ENCODE measurements at regions not wholly inside any gene's neighbourhood (a gene's known extent, or its start where the extent isn't known, plus 50 kb on each side); places are given as distances from the start of the nearest gene placed in this dataset.

GRCh38 chr4:104969394-104970082 is 177.1 kb upstream of the TET2 start:
- H3K4me1 ChIP-seq (ENCODE audit: control insufficient read depth in 1 of 2, insufficient read depth in 2 of 2, low read length in 2 of 2): peaks cover 4 to 6% of the 10 kb centered on the region in 2 donors
- H3K27me3 ChIP-seq (ENCODE audit: control insufficient read depth in 1 of 2, insufficient read depth in 2 of 2, low read length in 2 of 2): no peaks in the 10 kb centered on the region
- no peaks in the 10 kb centered on the region for H3K36me3 ChIP-seq (ENCODE audit: control insufficient read depth in 1 of 2, insufficient read depth in 2 of 2, low read length in 2 of 2)
- no peaks in the 10 kb centered on the region for H3K9me3 ChIP-seq (ENCODE audit: control insufficient read depth in 1 of 2, low read length in 2 of 2)
- no peak overlapping the region for H3K9ac ChIP-seq (ENCODE audit: low read depth in 1 of 2, low read length in 2 of 2)
- H3K4me3 ChIP-seq (ENCODE audit: low read depth in 1 of 2, low read length in 2 of 2): no peak overlapping the region
- no peak overlapping the region for H3K27ac ChIP-seq (ENCODE audit: low read depth, low read length)

GRCh38 chr4:104971462-104971861 is 175.2 kb upstream of the TET2 start:
- no peak overlapping the region for H3K9ac ChIP-seq (ENCODE audit: low read depth in 1 of 2, low read length in 2 of 2)
- H3K27ac ChIP-seq (ENCODE audit: low read depth, low read length): no peak overlapping the region
- no peaks in the 10 kb centered on the region for H3K27me3 ChIP-seq (ENCODE audit: control insufficient read depth in 1 of 2, insufficient read depth in 2 of 2, low read length in 2 of 2)
- H3K4me3 ChIP-seq (ENCODE audit: low read depth in 1 of 2, low read length in 2 of 2): no peak overlapping the region
- no peaks in the 10 kb centered on the region for H3K36me3 ChIP-seq (ENCODE audit: control insufficient read depth in 1 of 2, insufficient read depth in 2 of 2, low read length in 2 of 2)
- H3K9me3 ChIP-seq (ENCODE audit: control insufficient read depth in 1 of 2, low read length in 2 of 2): no peaks in the 10 kb centered on the region
- H3K4me1 ChIP-seq (ENCODE audit: control insufficient read depth in 1 of 2, insufficient read depth in 2 of 2, low read length in 2 of 2): peaks cover 4 to 6% of the 10 kb centered on the region in 2 donors

GRCh38 chr4:104973708-104974107 is 173.0 kb upstream of the TET2 start:
- Histone ChIP-seq H3K4me1 (ENCODE audit: control insufficient read depth in 1 of 2, insufficient read depth in 2 of 2, low read length in 2 of 2) (no peaks in the 10 kb centered on the region), H3K9me3 (ENCODE audit: control insufficient read depth in 1 of 2, low read length in 2 of 2) (no peaks in the 10 kb centered on the region), H3K9ac (ENCODE audit: low read depth in 1 of 2, low read length in 2 of 2) (no peak overlapping the region), H3K36me3 (ENCODE audit: control insufficient read depth in 1 of 2, insufficient read depth in 2 of 2, low read length in 2 of 2) (no peaks in the 10 kb centered on the region), H3K27me3 (ENCODE audit: control insufficient read depth in 1 of 2, insufficient read depth in 2 of 2, low read length in 2 of 2) (no peaks in the 10 kb centered on the region), H3K27ac (ENCODE audit: low read depth, low read length) (no peak overlapping the region), H3K4me3 (ENCODE audit: low read depth in 1 of 2, low read length in 2 of 2) (no peak overlapping the region)

GRCh38 chr4:104975617-104976016 is 171.1 kb upstream of the TET2 start:
- H3K27ac ChIP-seq (ENCODE audit: low read depth, low read length): no peak overlapping the region
- H3K4me3 ChIP-seq (ENCODE audit: low read depth in 1 of 2, low read length in 2 of 2): no peak overlapping the region
- H3K4me1 ChIP-seq (ENCODE audit: control insufficient read depth in 1 of 2, insufficient read depth in 2 of 2, low read length in 2 of 2): no peaks in the 10 kb centered on the region
- no peaks in the 10 kb centered on the region for H3K9me3 ChIP-seq (ENCODE audit: control insufficient read depth in 1 of 2, low read length in 2 of 2)
- H3K27me3 ChIP-seq (ENCODE audit: control insufficient read depth in 1 of 2, insufficient read depth in 2 of 2, low read length in 2 of 2): no peaks in the 10 kb centered on the region
- H3K36me3 ChIP-seq (ENCODE audit: control insufficient read depth in 1 of 2, insufficient read depth in 2 of 2, low read length in 2 of 2): no peaks in the 10 kb centered on the region
- H3K9ac ChIP-seq (ENCODE audit: low read depth in 1 of 2, low read length in 2 of 2): no peak overlapping the region

GRCh38 chr4:104976262-104976661 is 170.4 kb upstream of the TET2 start:
- no peaks in the 10 kb centered on the region for H3K36me3 ChIP-seq (ENCODE audit: control insufficient read depth in 1 of 2, insufficient read depth in 2 of 2, low read length in 2 of 2)
- H3K27ac ChIP-seq (ENCODE audit: low read depth, low read length): no peak overlapping the region
- H3K4me1 ChIP-seq (ENCODE audit: control insufficient read depth in 1 of 2, insufficient read depth in 2 of 2, low read length in 2 of 2): no peaks in the 10 kb centered on the region
- no peaks in the 10 kb centered on the region for H3K27me3 ChIP-seq (ENCODE audit: control insufficient read depth in 1 of 2, insufficient read depth in 2 of 2, low read length in 2 of 2)
- H3K4me3 ChIP-seq (ENCODE audit: low read depth in 1 of 2, low read length in 2 of 2): no peak overlapping the region
- no peak overlapping the region for H3K9ac ChIP-seq (ENCODE audit: low read depth in 1 of 2, low read length in 2 of 2)
- H3K9me3 ChIP-seq (ENCODE audit: control insufficient read depth in 1 of 2, low read length in 2 of 2): no peaks in the 10 kb centered on the region

- no peak overlapping the region for H3K4me3 ChIP-seq (ENCODE audit: low read depth in 1 of 2, low read length in 2 of 2)
- H3K9me3 ChIP-seq (ENCODE audit: control insufficient read depth in 1 of 2, low read length in 2 of 2): no peaks in the 10 kb centered on the region
- no peak overlapping the region for H3K9ac ChIP-seq (ENCODE audit: low read depth in 1 of 2, low read length in 2 of 2)
- H3K4me1 ChIP-seq (ENCODE audit: control insufficient read depth in 1 of 2, insufficient read depth in 2 of 2, low read length in 2 of 2): no peaks in the 10 kb centered on the region
- H3K36me3 ChIP-seq (ENCODE audit: control insufficient read depth in 1 of 2, insufficient read depth in 2 of 2, low read length in 2 of 2): no peaks in the 10 kb centered on the region
- H3K27me3 ChIP-seq (ENCODE audit: control insufficient read depth in 1 of 2, insufficient read depth in 2 of 2, low read length in 2 of 2): no peaks in the 10 kb centered on the region
- no peak overlapping the region for H3K27ac ChIP-seq (ENCODE audit: low read depth, low read length)
Observed at GRCh38 chr4:104979083-104979760, 167.5 kb upstream of the TET2 start.

GRCh38 chr4:104983615-104984179 is 163.0 kb upstream of the TET2 start:
- Histone ChIP-seq H3K9me3 (ENCODE audit: control insufficient read depth in 1 of 2, low read length in 2 of 2) (no peaks in the 10 kb centered on the region), H3K9ac (ENCODE audit: low read depth in 1 of 2, low read length in 2 of 2) (no peak overlapping the region), H3K4me1 (ENCODE audit: control insufficient read depth in 1 of 2, insufficient read depth in 2 of 2, low read length in 2 of 2) (no peaks in the 10 kb centered on the region), H3K27ac (ENCODE audit: low read depth, low read length) (no peak overlapping the region), H3K36me3 (ENCODE audit: control insufficient read depth in 1 of 2, insufficient read depth in 2 of 2, low read length in 2 of 2) (no peaks in the 10 kb centered on the region), H3K4me3 (ENCODE audit: low read depth in 1 of 2, low read length in 2 of 2) (no peak overlapping the region), H3K27me3 (ENCODE audit: control insufficient read depth in 1 of 2, insufficient read depth in 2 of 2, low read length in 2 of 2) (no peaks in the 10 kb centered on the region)

GRCh38 chr4:104986306-104986705 is 160.4 kb upstream of the TET2 start:
- H3K36me3 ChIP-seq (ENCODE audit: control insufficient read depth in 1 of 2, insufficient read depth in 2 of 2, low read length in 2 of 2): no peaks in the 10 kb centered on the region
- no peaks in the 10 kb centered on the region for H3K9me3 ChIP-seq (ENCODE audit: control insufficient read depth in 1 of 2, low read length in 2 of 2)
- no peak overlapping the region for H3K4me3 ChIP-seq (ENCODE audit: low read depth in 1 of 2, low read length in 2 of 2)
- no peaks in the 10 kb centered on the region for H3K4me1 ChIP-seq (ENCODE audit: control insufficient read depth in 1 of 2, insufficient read depth in 2 of 2, low read length in 2 of 2)
- H3K27me3 ChIP-seq (ENCODE audit: control insufficient read depth in 1 of 2, insufficient read depth in 2 of 2, low read length in 2 of 2): no peaks in the 10 kb centered on the region
- no peak overlapping the region for H3K9ac ChIP-seq (ENCODE audit: low read depth in 1 of 2, low read length in 2 of 2)
- no peak overlapping the region for H3K27ac ChIP-seq (ENCODE audit: low read depth, low read length)

- Histone ChIP-seq H3K27me3 (ENCODE audit: control insufficient read depth in 1 of 2, insufficient read depth in 2 of 2, low read length in 2 of 2) (no peaks in the 10 kb centered on the region), H3K4me1 (ENCODE audit: control insufficient read depth in 1 of 2, insufficient read depth in 2 of 2, low read length in 2 of 2) (no peaks in the 10 kb centered on the region), H3K9me3 (ENCODE audit: control insufficient read depth in 1 of 2, low read length in 2 of 2) (no peaks in the 10 kb centered on the region), H3K9ac (ENCODE audit: low read depth in 1 of 2, low read length in 2 of 2) (no peak overlapping the region), H3K27ac (ENCODE audit: low read depth, low read length) (no peak overlapping the region), H3K36me3 (ENCODE audit: control insufficient read depth in 1 of 2, insufficient read depth in 2 of 2, low read length in 2 of 2) (no peaks in the 10 kb centered on the region), H3K4me3 (ENCODE audit: low read depth in 1 of 2, low read length in 2 of 2) (no peak overlapping the region)
Observed at GRCh38 chr4:104989371-104989770, 157.3 kb upstream of the TET2 start.

GRCh38 chr4:105002278-105002677 is 144.4 kb upstream of the TET2 start:
- Histone ChIP-seq H3K4me3 (ENCODE audit: low read depth in 1 of 2, low read length in 2 of 2) (no peak overlapping the region), H3K36me3 (ENCODE audit: control insufficient read depth in 1 of 2, insufficient read depth in 2 of 2, low read length in 2 of 2) (no peaks in the 10 kb centered on the region), H3K27me3 (ENCODE audit: control insufficient read depth in 1 of 2, insufficient read depth in 2 of 2, low read length in 2 of 2) (no peaks in the 10 kb centered on the region), H3K4me1 (ENCODE audit: control insufficient read depth in 1 of 2, insufficient read depth in 2 of 2, low read length in 2 of 2) (no peaks in the 10 kb centered on the region), H3K9me3 (ENCODE audit: control insufficient read depth in 1 of 2, low read length in 2 of 2) (no peaks in the 10 kb centered on the region), H3K9ac (ENCODE audit: low read depth in 1 of 2, low read length in 2 of 2) (no peak overlapping the region), H3K27ac (ENCODE audit: low read depth, low read length) (no peak overlapping the region)
